ENCODE measurements at regions not wholly inside any gene's neighbourhood (a gene's known extent, or its start where the extent isn't known, plus 50 kb on each side); places are given as distances from the start of the nearest gene placed in this dataset.

DNA sequence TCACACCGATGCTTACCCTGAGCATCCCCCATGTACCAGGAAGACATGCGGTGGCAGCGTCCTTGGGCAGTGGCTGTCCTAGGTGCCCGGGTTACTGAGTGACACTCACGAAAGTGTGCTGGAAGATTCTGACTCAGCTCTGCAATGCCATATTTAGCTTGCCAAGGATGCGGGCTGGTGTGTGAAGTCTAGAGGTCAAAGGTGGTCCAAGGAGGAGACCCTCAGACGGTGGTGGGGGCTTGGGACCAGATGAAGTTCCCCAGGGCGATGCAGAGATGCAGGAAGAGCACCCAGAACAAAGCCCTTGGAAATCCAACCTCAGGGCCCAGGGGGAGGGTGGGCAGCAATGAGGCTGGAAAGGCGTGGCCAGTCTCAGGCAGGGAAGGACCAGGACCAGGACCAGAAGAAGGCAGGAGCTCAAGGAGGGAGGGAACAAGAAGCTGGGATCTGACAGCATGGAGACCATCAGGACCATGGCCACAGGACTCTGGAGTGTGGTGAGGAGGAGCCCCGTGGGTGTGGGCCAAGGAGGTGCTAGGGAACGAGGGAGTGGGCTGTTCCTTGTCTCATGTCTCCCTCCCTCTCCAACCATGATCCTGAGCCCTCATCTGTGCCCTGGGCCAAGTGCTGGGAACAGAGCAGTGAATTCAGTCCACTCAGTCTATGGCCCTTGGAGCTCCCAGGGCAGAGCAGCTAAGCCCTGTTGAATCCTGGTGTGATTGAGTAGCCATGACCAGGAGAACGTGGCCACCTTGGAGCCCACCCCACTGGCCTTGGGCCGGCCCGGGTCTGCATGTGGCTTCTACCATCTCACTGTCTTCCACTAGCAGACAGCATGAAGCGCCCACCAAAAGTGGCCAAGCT lies 310.1 kb upstream of the DIO3 start:
- dilution Hi-C loops (cut with HindIII; ENCODE audit: low sequenced_read_pairs, unreplicated experiment) = no loop called here
- TF ChIP-seq MAZ (IDR thresholded peaks at IDR 0.05; ENCODE audit: borderline replicate concordance, low read depth, low read length) (no peak), MAFK (IDR thresholded peaks at IDR 0.05; ENCODE audit: low read depth, low read length) (no peak), SMC3 (IDR thresholded peaks at IDR 0.05; ENCODE audit: low read depth, low read length) (no peak), FOS (IDR thresholded peaks at IDR 0.05; ENCODE audit: low read depth, low read length) (no peak), NFE2L2 (IDR thresholded peaks at IDR 0.05; ENCODE audit: low read depth, low read length) (no peak), POLR2A (IDR thresholded peaks at IDR 0.05; ENCODE audit: low read depth, low read length) (no peak), RAD21 (IDR thresholded peaks at IDR 0.05; ENCODE audit: low read length) (no peak)
- TF ChIP-seq, protein P1, sequence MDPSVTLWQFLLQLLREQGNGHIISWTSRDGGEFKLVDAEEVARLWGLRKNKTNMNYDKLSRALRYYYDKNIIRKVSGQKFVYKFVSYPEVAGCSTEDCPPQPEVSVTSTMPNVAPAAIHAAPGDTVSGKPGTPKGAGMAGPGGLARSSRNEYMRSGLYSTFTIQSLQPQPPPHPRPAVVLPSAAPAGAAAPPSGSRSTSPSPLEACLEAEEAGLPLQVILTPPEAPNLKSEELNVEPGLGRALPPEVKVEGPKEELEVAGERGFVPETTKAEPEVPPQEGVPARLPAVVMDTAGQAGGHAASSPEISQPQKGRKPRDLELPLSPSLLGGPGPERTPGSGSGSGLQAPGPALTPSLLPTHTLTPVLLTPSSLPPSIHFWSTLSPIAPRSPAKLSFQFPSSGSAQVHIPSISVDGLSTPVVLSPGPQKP (IDR thresholded peaks at IDR 0.05; ENCODE audit: borderline replicate concordance, low read depth, low read length) = no peak
- TF ChIP-seq, protein P2, sequence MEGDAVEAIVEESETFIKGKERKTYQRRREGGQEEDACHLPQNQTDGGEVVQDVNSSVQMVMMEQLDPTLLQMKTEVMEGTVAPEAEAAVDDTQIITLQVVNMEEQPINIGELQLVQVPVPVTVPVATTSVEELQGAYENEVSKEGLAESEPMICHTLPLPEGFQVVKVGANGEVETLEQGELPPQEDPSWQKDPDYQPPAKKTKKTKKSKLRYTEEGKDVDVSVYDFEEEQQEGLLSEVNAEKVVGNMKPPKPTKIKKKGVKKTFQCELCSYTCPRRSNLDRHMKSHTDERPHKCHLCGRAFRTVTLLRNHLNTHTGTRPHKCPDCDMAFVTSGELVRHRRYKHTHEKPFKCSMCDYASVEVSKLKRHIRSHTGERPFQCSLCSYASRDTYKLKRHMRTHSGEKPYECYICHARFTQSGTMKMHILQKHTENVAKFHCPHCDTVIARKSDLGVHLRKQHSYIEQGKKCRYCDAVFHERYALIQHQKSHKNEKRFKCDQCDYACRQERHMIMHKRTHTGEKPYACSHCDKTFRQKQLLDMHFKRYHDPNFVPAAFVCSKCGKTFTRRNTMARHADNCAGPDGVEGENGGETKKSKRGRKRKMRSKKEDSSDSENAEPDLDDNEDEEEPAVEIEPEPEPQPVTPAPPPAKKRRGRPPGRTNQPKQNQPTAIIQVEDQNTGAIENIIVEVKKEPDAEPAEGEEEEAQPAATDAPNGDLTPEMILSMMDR (conservative IDR thresholded peaks at IDR 0.05; ENCODE audit: low read depth, low read length) = no peak
- no peak overlapping the region for H2BK20ac ChIP-seq (ENCODE audit: low read depth, low read length)
- H3K9me3 ChIP-seq (ENCODE audit: control insufficient read depth, insufficient read depth, low read length) = peaks cover 2% of the 10 kb centered on the region; the same call in 1 of the 2 replicates
- no peak overlapping the region for H3K4ac ChIP-seq (ENCODE audit: low read depth, low read length)
- no peaks in the 10 kb centered on the region for H4K20me1 ChIP-seq (ENCODE audit: insufficient read depth, low read length)
- no peak for DNase-seq
- H2BK15ac ChIP-seq (ENCODE audit: low read depth, low read length) = no peak overlapping the region
- H4K91ac ChIP-seq (ENCODE audit: insufficient read depth, low read depth, low read length) = no peak overlapping the region
- no peaks in the 10 kb centered on the region for H3K4me1 ChIP-seq (ENCODE audit: control insufficient read depth, insufficient read depth, low read length)
- H3K18ac ChIP-seq (ENCODE audit: low read depth, low read length) = no peak overlapping the region
- H3K9ac ChIP-seq (ENCODE audit: low read depth, low read length) = no peak overlapping the region
- no peak overlapping the region for H3K27ac ChIP-seq (ENCODE audit: insufficient read depth, low read length)
- ChIA-PET CTCF (no interaction called here), POLR2A (ENCODE audit: unreplicated experiment) (no interaction called here)
- H2AFZ ChIP-seq (replicated peaks; ENCODE audit: low read length, poor library complexity) = no peak overlapping the region
- no peak for ATAC-seq (ENCODE audit: low read depth)
- no peak overlapping the region for H3K14ac ChIP-seq (replicated peaks; ENCODE audit: low read depth, low read length)
- H3K4me2 ChIP-seq (ENCODE audit: low read depth, low read length) = no peak overlapping the region
- in situ Hi-C loops (cut with MboI; ENCODE audit: low sequenced_read_pairs) = no loop called here
- no peak overlapping the region for H3K23ac ChIP-seq (ENCODE audit: low read depth, low read length)
- H4K5ac ChIP-seq (ENCODE audit: low read depth, low read length) = no peak overlapping the region
- 65% methylated on average over 7 of the region's 15 CpGs; no CpG with 5 or more reads in 1 of the 2 experiments for WGBS, 2 experiments (ENCODE audit: extremely low coverage in 2 of 2, insufficient read length in 1 of 2)
- no peak overlapping the region for H2AK5ac ChIP-seq (ENCODE audit: low read depth, low read length)
- H3K4me3 ChIP-seq (ENCODE audit: insufficient read depth, low read depth, low read length) = no peak overlapping the region
- no peak overlapping the region for H2BK120ac ChIP-seq (ENCODE audit: low read depth, low read length)
- no peaks in the 10 kb centered on the region for H3K79me1 ChIP-seq (ENCODE audit: low read depth in 1 of 2, low read length in 2 of 2)
- no peak overlapping the region for H2BK5ac ChIP-seq (ENCODE audit: low read depth, low read length, poor library complexity, severe bottlenecking)
- H2AK9ac ChIP-seq (replicated peaks; ENCODE audit: low read depth, low read length, poor library complexity) = no peak overlapping the region
- H3K56ac ChIP-seq (ENCODE audit: extremely low read depth, insufficient read depth, low read length) = no peak overlapping the region
- peaks cover 32% of the 10 kb centered on the region; the same call in 1 of the 2 replicates for H3K27me3 ChIP-seq (ENCODE audit: control insufficient read depth, insufficient read depth, low read length)
- intact Hi-C loops (cut with micrococcal nuclease) = no loop called here
- no peak overlapping the region for H4K8ac ChIP-seq (ENCODE audit: low read depth in 2 of 2, low read length in 2 of 2)
- H3K9me1 ChIP-seq (ENCODE audit: insufficient read depth, low read length) = no peaks in the 10 kb centered on the region
- no peaks in the 10 kb centered on the region for H3K36me3 ChIP-seq (ENCODE audit: control insufficient read depth, insufficient read depth, low read length)
- no TSS peak for BruUV-seq (replicated peaks)
